ENCODE measurements at regions not wholly inside any gene's neighbourhood (a gene's known extent, or its start where the extent isn't known, plus 50 kb on each side); places are given as distances from the start of the nearest gene placed in this dataset.
"Not testable (repeated sequence)": the region's sequence is repeated elsewhere in the genome, so short reads cannot be mapped to it uniquely, and the experiment has no call there.

GRCh38 chr2:199131876-199132275 is 325.9 kb downstream of the SATB2 start:
- no peak for DNase-seq (ENCODE audit: low read depth)

- DNase-seq (ENCODE audit: low read depth): no peak
Observed at GRCh38 chr2:199131136-199131655, 326.5 kb downstream of the SATB2 start.

GRCh38 chr2:199130501-199130900 is 327.2 kb downstream of the SATB2 start:
- no peak for DNase-seq (ENCODE audit: low read depth)

GRCh38 chr2:199128476-199129229 is 329.1 kb downstream of the SATB2 start:
- no peak for DNase-seq (ENCODE audit: low read depth)

- no peak for DNase-seq (ENCODE audit: low read depth)
Observed at GRCh38 chr2:199119796-199120195, 337.9 kb downstream of the SATB2 start.

- no peak for DNase-seq (ENCODE audit: low read depth)
Observed at GRCh38 chr2:199118673-199119112, 339.0 kb downstream of the SATB2 start.

GRCh38 chr2:199115169-199115568 is 342.6 kb downstream of the SATB2 start:
- no peak for DNase-seq (ENCODE audit: low read depth)

GRCh38 chr2:199113111-199113510 is 344.6 kb downstream of the SATB2 start:
- DNase-seq (ENCODE audit: low read depth): no peak

- DNase-seq (ENCODE audit: low read depth): no peak
Observed at GRCh38 chr2:199111458-199111857, 346.3 kb downstream of the SATB2 start.

GRCh38 chr2:199108056-199108455 is 349.7 kb downstream of the SATB2 start:
- DNase-seq (ENCODE audit: low read depth): no peak

- DNase-seq (ENCODE audit: low read depth): no peak
Observed at GRCh38 chr2:199105826-199106225, 351.9 kb downstream of the SATB2 start.

- no peak for DNase-seq (ENCODE audit: low read depth)
Observed at GRCh38 chr2:199101487-199101886, 356.3 kb downstream of the SATB2 start.

- DNase-seq (ENCODE audit: low read depth): no peak
Observed at GRCh38 chr2:199100326-199101110, 357.2 kb downstream of the SATB2 start.

- no peak for DNase-seq (ENCODE audit: low read depth)
Observed at GRCh38 chr2:199092419-199092818, 365.3 kb downstream of the SATB2 start.

- DNase-seq (ENCODE audit: low read depth): no peak
Observed at GRCh38 chr2:199085261-199085660, 372.5 kb downstream of the SATB2 start.

- DNase-seq (ENCODE audit: low read depth): no peak
Observed at GRCh38 chr2:199070322-199070949, 387.3 kb downstream of the SATB2 start.

GRCh38 chr2:199064201-199064600 is 393.5 kb downstream of the SATB2 start:
- DNase-seq (ENCODE audit: low read depth): no peak

- DNase-seq (ENCODE audit: low read depth): no peak
Observed at GRCh38 chr2:199057936-199058335, 399.8 kb downstream of the SATB2 start.

GRCh38 chr2:199055336-199055735 is 402.4 kb downstream of the SATB2 start:
- no peak for DNase-seq (ENCODE audit: low read depth)

- no peak for DNase-seq (ENCODE audit: low read depth)
Observed at GRCh38 chr2:199042660-199043379, 414.9 kb downstream of the SATB2 start.

GRCh38 chr2:199040522-199040921 is 417.2 kb downstream of the SATB2 start:
- DNase-seq (ENCODE audit: low read depth): no peak

GRCh38 chr2:199033761-199034160 is 424.0 kb downstream of the SATB2 start:
- DNase-seq (ENCODE audit: low read depth): not testable (repeated sequence)
